Hippocampal formation (tissue), 2 donors: ENCODE measurements at regions not wholly inside any gene's neighbourhood (a gene's known extent, or its start where the extent isn't known, plus 50 kb on each side); places are given as distances from the start of the nearest gene placed in this dataset.

Experiments used
- DNase-seq, 2 donors: peaks; one replicate each; lab custom pipeline; 2025; lab: John Stamatoyannopoulos, UW

- no peak for DNase-seq
These were observed 76.4 kb downstream of the CXXC4 start for GRCh38 chr4:104418286-104418685.

GRCh38 chr4:104417357-104417882, 77.3 kb downstream of the CXXC4 start:
- no peak for DNase-seq

GRCh38 chr4:104416725-104417356, 77.9 kb downstream of the CXXC4 start:
- no peak for DNase-seq

DNA sequence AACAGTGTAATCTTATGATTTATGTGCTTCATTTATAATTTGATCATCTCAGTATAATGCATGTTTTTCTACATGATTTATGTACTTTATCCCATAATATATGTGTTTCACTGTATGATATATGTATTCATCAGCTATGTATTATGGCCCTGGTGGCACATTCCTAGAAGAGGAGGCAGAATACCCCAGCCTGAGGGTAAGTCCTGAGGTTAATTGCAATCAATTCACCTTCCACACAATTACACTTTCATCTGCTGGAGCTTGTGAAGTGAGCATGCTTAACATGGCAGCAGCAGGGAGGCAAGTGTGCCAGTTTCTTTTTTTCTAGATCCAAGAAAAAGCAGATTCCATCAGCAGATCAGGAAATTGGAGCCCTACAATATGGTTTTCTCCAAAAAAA, 81.2 kb downstream of the CXXC4 start:
- no peak for DNase-seq

- DNase-seq: no peak
These were observed 82.3 kb downstream of the CXXC4 start for GRCh38 chr4:104412344-104412743.

DNA sequence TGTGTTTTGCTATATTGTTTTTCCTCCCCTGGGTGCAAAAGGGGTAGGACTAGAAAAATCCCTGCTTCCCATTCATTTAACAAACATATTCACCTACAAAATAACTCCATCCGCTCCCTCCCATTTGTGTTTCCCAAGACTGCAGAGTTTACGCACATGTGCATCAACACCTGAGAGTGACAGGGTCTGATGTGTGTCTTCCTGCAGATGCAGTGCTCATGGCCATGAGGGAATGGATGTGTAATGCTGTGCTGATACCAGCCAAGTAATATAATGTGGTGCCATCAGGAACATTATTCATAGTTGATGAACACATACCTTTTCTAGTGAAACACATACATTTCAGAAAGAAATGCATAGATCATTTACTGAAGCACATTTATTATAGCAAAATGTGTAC, 83.2 kb downstream of the CXXC4 start:
- no peak for DNase-seq

GRCh38 chr4:104408878-104409277, 85.8 kb downstream of the CXXC4 start:
- no peak for DNase-seq

DNA sequence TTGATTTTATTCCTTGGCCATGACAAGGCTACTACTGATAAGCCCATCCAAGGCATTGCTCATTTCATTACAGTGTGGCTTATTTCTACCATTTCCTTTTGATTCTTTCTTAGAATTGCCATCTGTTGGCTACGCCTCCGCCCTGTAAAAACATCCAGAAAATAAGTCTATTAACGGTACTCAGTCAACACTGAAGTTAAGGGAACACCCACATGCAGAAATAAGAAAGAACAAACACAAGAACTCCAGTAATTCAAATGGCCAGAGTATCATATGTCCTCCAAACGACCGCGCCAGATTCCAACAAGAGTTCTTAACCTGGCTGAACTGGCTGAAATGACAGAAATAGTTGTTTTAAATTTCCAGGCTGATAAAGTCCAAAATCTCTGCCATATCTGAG, 90.3 kb downstream of the CXXC4 start:
- no peak for DNase-seq

DNA sequence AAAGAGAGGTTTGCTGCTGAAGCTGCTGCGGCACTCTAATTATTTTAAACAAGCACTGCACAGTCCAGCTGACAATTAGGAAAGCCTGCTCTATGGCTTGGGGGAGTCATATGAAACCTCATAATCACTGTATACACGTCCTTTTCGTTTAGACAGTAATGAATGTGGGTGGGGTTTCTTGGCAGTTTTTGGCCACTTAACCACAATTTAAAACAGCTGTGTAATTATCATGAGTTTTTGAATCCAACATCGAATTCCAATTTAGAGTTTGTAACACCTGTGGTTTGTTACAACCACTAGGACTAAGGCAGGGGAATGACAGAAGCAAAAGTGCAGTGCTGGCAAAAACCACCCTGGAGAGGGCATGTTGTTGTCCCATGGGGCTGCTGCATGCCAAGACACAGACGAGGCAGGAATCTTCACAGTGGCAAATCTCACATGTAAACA, 99.5 kb downstream of the CXXC4 start:
- DNase-seq: peak; percentile 10 to 13

GRCh38 chr4:104394406-104395167, 100.1 kb downstream of the CXXC4 start:
- peak; percentile 44 to 89 for DNase-seq

- DNase-seq: no peak
These were observed 100.9 kb downstream of the CXXC4 start for GRCh38 chr4:104393655-104394324.

- DNase-seq: no peak
These were observed 109.0 kb downstream of the CXXC4 start for GRCh38 chr4:104385713-104386112.

GRCh38 chr4:104382961-104383360, 111.7 kb downstream of the CXXC4 start:
- DNase-seq: no peak

DNA sequence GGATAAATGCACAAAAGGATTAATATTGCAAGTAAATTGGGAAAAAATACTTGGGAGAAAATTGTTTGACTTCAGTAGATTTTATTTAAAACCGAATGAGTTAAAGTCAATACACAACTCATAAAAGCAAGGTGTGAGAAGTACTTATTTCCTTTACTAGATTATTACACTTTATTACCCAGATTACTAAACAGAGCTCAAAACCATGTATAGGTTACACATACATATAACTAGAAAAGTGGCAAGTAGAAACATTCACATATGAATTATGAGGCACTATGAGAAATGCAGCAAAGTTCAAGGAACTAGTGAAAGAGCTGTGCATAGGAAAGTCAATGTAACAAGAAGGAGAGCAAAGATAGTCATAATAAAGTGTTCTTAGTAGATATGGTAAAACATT, 113.0 kb downstream of the CXXC4 start:
- no peak for DNase-seq

- no peak for DNase-seq
These were observed 129.1 kb downstream of the CXXC4 start for GRCh38 chr4:104365618-104366017.

- no peak for DNase-seq
These were observed 141.2 kb downstream of the CXXC4 start for GRCh38 chr4:104353481-104353880.

GRCh38 chr4:104352211-104352610, 142.5 kb downstream of the CXXC4 start:
- no peak for DNase-seq

- no peak for DNase-seq
These were observed 143.0 kb downstream of the CXXC4 start for GRCh38 chr4:104351706-104352105.

DNA sequence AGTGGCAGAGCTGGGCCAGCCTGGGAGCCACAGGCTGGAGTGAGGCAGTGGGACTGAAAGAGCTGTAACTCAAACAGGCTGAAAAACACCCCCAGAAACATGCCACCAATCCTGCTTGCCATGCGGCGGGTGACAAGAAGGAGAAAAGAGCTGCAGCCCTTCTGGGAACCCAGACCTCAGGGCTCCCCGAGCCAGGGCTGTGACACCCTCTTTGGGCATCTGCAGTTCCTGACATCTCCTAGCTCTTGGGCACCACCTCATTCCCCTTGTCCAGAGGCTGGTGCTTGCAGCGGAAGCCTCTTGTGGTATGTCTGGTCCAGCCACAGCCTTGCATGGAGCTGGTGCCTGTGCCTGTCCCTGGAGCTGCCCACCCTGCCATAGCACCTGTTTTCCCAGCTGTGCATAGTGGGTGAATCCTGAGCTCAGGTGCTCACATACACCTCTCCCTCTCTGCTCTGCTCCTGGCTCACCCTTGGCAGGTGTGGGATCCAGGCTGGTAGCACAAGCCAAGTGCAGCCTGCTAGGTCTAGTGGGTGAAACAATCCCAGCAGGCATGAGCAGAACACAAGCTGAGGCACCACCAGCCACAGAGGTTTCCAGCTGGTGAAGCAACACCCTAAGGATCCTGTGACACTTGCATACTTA, 149.0 kb downstream of the CXXC4 start:
- no peak for DNase-seq

- DNase-seq: no peak
These were observed 150.2 kb downstream of the CXXC4 start for GRCh38 chr4:104344342-104344980.

DNA sequence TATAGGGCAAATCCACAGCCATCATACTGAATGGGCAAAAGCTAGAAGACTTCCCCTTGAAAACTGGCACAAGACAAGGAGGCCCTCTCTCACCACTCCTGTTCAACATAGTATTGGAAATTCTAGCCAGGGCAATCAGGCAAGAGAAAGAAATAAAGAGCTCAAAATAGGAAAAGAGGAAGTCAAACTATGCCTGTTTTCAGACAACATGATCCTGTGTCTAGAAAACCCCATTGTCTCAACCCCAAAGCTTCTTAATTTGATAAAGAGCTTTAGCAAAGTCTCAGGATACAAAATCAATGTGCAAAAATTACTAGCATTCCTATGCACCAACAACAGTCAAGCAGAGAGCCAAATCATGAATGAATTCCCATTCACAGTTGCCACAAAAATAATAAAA, 160.3 kb downstream of the CXXC4 start:
- no peak for DNase-seq
